ENCODE measurements at regions not wholly inside any gene's neighbourhood (a gene's known extent, or its start where the extent isn't known, plus 50 kb on each side); places are given as distances from the start of the nearest gene placed in this dataset.

DNA sequence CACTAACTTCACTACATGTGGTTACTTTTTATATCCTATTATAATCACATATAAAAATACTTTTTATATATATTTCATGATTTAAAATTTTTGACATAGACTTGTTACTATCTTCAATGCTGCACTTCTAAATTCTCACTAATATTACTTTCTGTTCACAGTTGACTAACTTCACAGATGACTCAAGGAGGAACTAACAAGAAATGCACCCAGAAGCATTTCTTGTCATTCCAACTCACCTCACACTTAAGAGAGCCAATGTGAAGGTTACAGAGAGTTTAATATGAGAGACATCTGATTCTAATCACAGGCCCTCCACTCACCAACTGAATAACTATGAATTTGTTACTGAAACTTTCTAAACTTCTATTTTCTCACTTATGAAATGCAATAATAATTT, 399.8 kb upstream of the SLC8A1 start:
- TF ChIP-seq, protein P1, sequence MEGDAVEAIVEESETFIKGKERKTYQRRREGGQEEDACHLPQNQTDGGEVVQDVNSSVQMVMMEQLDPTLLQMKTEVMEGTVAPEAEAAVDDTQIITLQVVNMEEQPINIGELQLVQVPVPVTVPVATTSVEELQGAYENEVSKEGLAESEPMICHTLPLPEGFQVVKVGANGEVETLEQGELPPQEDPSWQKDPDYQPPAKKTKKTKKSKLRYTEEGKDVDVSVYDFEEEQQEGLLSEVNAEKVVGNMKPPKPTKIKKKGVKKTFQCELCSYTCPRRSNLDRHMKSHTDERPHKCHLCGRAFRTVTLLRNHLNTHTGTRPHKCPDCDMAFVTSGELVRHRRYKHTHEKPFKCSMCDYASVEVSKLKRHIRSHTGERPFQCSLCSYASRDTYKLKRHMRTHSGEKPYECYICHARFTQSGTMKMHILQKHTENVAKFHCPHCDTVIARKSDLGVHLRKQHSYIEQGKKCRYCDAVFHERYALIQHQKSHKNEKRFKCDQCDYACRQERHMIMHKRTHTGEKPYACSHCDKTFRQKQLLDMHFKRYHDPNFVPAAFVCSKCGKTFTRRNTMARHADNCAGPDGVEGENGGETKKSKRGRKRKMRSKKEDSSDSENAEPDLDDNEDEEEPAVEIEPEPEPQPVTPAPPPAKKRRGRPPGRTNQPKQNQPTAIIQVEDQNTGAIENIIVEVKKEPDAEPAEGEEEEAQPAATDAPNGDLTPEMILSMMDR (conservative IDR thresholded peaks at IDR 0.05): no peak
- no peak overlapping the region for H3K27ac ChIP-seq

DNA sequence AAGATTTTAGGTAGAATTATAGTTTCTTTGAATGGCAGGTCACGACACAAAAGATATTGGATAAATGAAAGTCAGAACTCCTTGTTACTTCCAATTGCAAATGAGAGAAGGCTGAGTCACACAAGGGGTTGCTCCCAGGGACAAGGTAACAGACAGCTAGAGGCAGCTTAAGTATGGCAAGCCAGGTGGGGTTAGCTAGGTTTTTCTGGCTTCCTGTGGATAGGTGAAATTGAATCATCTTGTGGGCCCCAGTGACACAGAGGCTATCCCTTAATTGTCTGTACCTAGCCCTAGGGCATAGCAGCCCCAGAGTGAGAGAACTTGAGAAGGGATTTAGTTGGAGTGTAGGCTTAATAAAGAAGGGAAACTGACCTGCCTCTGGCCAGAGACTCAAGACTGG, 407.7 kb upstream of the SLC8A1 start:
- no peak overlapping the region for H3K27ac ChIP-seq
- TF ChIP-seq, protein P1 (conservative IDR thresholded peaks at IDR 0.05): no peak

DNA sequence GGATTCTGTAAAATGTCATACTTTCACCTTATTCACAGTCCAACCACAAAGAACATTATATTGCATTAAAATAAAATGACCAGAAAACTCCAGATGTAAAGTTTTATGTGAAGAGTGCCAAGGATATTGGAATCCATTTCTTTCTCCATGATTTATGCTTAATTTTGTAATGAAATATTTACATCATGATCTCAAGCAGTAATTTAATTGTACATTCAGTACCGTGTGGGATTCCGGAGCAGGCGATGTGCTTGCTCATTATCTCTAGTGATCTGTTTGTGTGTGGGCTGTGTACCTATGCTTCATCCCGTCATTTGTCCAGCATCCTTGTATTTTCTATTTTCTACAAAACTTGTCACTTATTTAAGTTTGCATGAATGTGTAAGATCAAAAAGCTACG, 415.9 kb upstream of the SLC8A1 start:
- H3K27ac ChIP-seq: no peak overlapping the region
- TF ChIP-seq, protein P1 (conservative IDR thresholded peaks at IDR 0.05): no peak

DNA sequence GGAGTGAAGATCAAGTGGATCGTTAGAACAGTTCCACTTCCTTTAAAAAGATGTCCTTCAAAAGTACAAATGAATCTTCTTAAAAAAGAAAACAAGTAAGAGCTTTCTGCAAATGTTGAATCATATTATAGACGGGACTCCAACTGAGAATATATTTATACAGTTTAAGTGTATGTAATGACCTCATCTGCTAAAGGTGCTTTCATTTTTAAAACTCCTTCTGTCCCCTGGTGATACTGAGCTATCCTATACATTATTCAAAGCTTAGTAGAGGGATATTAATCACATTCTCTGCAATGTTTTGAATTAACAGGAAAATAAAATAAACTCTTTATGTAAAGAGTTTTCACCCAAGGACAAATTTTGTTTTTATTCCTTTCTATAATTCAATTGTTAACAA, 420.7 kb upstream of the SLC8A1 start:
- H3K27ac ChIP-seq: no peak overlapping the region

DNA sequence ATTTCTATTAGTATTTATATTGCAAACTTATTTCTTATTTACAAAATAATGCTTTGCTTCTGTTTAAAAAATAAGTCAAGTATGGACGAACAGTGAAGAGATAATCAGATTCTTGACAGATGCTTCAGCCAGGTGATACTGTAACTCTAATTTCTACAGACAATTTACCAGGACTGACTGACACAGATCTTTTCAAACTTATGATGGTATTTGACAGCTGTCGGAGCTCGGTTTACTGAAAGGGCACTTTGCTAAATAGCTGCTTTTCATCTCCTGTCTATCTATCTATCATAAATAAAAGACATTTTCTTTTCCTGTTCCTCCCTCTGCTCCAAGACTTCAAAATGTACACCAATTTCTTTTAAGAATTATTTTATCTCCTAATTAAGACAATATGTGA, 422.5 kb upstream of the SLC8A1 start:
- TF ChIP-seq, protein P1 (conservative IDR thresholded peaks at IDR 0.05): no peak
- no peak overlapping the region for H3K27ac ChIP-seq

More for the DNA sequence above, 420.7 kb upstream of the SLC8A1 start:
- TF ChIP-seq, protein P1 (conservative IDR thresholded peaks at IDR 0.05): no peak

DNA sequence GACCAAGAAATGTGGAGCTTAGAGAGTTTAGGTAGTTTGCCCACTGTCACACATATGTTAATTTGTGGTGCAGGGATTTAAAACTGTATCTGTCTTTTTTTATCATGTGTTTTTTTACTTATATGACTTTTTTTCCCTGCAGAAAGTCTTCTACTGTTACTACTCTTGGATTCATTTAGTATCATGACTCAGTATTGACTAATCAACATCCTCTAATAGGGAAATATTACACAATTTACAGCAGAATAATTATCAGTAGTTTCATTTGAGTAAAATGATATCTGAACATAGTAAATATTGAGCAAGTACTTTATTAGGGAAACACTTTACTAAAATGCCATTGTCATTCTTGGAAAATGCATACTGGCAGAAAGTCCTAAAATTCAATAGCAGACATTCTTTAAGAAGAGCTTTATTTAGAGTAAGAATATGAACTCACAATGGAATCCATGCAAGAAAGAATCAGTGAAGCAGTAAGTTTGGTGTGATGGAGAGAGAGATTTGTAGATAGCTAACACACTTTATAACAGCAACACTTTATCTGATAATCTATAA, 425.9 kb upstream of the SLC8A1 start:
- TF ChIP-seq, protein P1 (conservative IDR thresholded peaks at IDR 0.05): no peak

DNA sequence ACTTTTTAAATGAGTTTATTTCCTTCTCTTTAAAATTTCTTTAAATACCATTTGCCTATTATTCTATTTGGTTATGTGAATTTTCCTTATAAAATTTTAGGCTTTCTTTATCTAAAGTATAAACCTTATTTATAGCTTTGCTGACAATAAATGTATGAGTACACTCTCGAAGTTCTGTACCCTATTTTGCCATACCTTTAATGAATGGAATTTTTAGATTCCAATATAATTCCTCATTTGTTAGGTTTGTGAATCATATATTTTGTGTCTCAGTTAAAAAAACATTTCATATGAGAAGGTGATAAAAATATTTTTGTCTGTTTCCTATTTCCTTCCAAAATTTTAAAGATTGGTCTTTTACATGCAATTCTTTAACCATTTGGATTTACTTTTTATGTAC, 427.4 kb upstream of the SLC8A1 start:
- H3K27ac ChIP-seq: no peak overlapping the region
- TF ChIP-seq, protein P1 (conservative IDR thresholded peaks at IDR 0.05): no peak

More for the DNA sequence above, 425.9 kb upstream of the SLC8A1 start:
- H3K27ac ChIP-seq: no peak overlapping the region

All from VCaP (cell line).